Endodermal cell (in vitro differentiated cells): ENCODE measurements at regions not wholly inside any gene's neighbourhood (a gene's known extent, or its start where the extent isn't known, plus 50 kb on each side); places are given as distances from the start of the nearest gene placed in this dataset.

Experiments used
- DNase-seq: peaks from one replicate; pipeline ENCODE4 v3.0.0-alpha.2; 2017
- H3K27ac ChIP-seq: 2 replicates; pipeline ENCODE4 v1.5.1; 2013; ENCODE audit warnings: mild to moderate bottlenecking, low read depth, low read length, moderate library complexity
- H3K27me3 ChIP-seq: 2 replicates; pipeline ENCODE4 v1.6.1; 2013; ENCODE audit warnings: mild to moderate bottlenecking, low read length, moderate library complexity; ENCODE audit not compliant: insufficient read depth, control insufficient read depth, poor library complexity, severe bottlenecking
- H3K36me3 ChIP-seq: 2 replicates; pipeline ENCODE4 v1.7.0; 2013; ENCODE audit warnings: mild to moderate bottlenecking, low read length, moderate library complexity; ENCODE audit not compliant: control insufficient read depth, insufficient read depth
- H3K4me1 ChIP-seq: one replicate; pipeline ENCODE4 v1.7.0; 2013; ENCODE audit warnings: low read length; ENCODE audit not compliant: control insufficient read depth, insufficient read depth
- H3K4me3 ChIP-seq: 2 replicates; pipeline ENCODE4 v1.5.1; 2013; ENCODE audit warnings: mild to moderate bottlenecking, low read length, moderate library complexity
- H3K9ac ChIP-seq: 2 replicates; pipeline ENCODE4 v1.6.1; 2013; ENCODE audit warnings: mild to moderate bottlenecking, low read length, moderate library complexity; ENCODE audit not compliant: poor library complexity, severe bottlenecking; ENCODE audit errors: extremely low read depth
- H3K9me3 ChIP-seq: 2 replicates; pipeline ENCODE4 v1.6.1; 2013; ENCODE audit warnings: mild to moderate bottlenecking, low read length, moderate library complexity; ENCODE audit not compliant: control insufficient read depth
- H3K27ac Mint-ChIP-seq: 2 replicates; pipeline ENCODE4 v1.8.0; 2020; ENCODE audit warnings: mixed read lengths
- H3K27me3 Mint-ChIP-seq: 2 replicates; pipeline ENCODE4 v1.8.0; 2021; ENCODE audit warnings: mild to moderate bottlenecking, mixed read lengths; ENCODE audit not compliant: insufficient read depth
- H3K36me3 Mint-ChIP-seq: 2 replicates; pipeline ENCODE4 v1.8.0; 2020; ENCODE audit warnings: low read depth, mixed read lengths
- H3K4me1 Mint-ChIP-seq: 2 replicates; pipeline ENCODE4 v1.8.0; 2020; ENCODE audit warnings: mixed read lengths
- H3K4me3 Mint-ChIP-seq: 2 replicates; pipeline ENCODE4 v1.8.0; 2020; ENCODE audit warnings: mild to moderate bottlenecking, moderate library complexity, mixed read lengths
- H3K9me3 Mint-ChIP-seq: 2 replicates; pipeline ENCODE4 v1.8.0; 2020; ENCODE audit warnings: mild to moderate bottlenecking, mixed read lengths
- whole genome bisulfite sequencing, 2 experiments: methylation state at CpG; one replicate each; pipeline versions ENCODE4 v1.1.5 to v1.1.7; 2013; ENCODE audit warnings: missing lambda C conversion rate in 2 of 2, mixed read lengths in 1 of 2; ENCODE audit not compliant: insufficient coverage in 1 of 2, insufficient read length in 1 of 2; 5-methylcytosine and 5-hydroxymethylcytosine counted together
- TF ChIP-seq, protein P1 (sequence below): fragments of 200-600 bp; sonication (generic); conservative IDR thresholded peaks from 2 replicates; pipeline ENCODE4 v1.5.0; 2021; ENCODE audit warnings: antibody characterized with exemption, mild to moderate bottlenecking

DNA sequence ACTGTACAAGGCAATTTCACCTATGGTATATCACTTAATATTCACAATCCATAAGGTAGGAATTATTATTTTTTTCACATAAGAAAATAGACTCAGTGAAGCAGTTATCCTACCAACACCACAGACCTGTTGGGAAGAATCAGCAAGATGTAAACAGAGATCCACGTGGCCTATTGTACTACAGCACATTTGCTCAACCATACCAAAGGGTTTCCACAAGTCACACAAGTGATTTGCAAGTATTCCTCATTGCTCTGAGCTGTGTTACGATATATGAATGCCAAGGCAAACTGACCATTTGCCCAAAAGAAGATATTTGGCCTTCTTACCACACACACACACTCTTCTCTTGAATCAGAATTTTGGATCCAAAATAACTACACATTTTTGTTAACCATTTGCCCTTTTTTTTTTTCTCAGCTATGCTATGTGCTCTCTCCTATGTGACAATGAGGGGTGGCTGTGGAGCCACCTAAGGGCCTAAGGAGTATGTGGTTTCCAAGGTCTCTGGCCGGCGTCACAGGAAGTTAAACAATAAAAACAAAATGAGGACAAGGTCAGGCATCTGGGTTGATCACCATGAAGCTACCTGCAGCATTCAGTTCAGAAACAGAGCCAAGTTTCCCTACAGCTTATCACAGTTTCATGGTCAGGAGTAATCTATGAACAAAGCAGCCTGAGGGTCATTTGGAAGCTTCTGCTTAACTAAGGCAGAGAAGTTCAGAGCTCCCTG lies 171.0 kb upstream of the FREM1 start:
- Histone ChIP-seq H3K27ac (no peak overlapping the region), H3K4me3 (no peak overlapping the region), H3K27me3 (no peaks in the 10 kb centered on the region), H3K36me3 (no peaks in the 10 kb centered on the region), H3K9ac (no peak overlapping the region), H3K4me1 (peaks cover 6% of the 10 kb centered on the region), H3K9me3 (no peaks in the 10 kb centered on the region)
- Mint-ChIP-seq H3K36me3 (no peaks in the 10 kb centered on the region), H3K27ac (no peak overlapping the region), H3K4me1 (peaks cover 8% of the 10 kb centered on the region), H3K9me3 (no peaks in the 10 kb centered on the region), H3K4me3 (no peak overlapping the region), H3K27me3 (no peaks in the 10 kb centered on the region)
- whole genome bisulfite sequencing, 2 experiments = 72 to 91% methylated on average over 2 to 4 of the region's 4 CpGs
- TF ChIP-seq, protein P1, sequence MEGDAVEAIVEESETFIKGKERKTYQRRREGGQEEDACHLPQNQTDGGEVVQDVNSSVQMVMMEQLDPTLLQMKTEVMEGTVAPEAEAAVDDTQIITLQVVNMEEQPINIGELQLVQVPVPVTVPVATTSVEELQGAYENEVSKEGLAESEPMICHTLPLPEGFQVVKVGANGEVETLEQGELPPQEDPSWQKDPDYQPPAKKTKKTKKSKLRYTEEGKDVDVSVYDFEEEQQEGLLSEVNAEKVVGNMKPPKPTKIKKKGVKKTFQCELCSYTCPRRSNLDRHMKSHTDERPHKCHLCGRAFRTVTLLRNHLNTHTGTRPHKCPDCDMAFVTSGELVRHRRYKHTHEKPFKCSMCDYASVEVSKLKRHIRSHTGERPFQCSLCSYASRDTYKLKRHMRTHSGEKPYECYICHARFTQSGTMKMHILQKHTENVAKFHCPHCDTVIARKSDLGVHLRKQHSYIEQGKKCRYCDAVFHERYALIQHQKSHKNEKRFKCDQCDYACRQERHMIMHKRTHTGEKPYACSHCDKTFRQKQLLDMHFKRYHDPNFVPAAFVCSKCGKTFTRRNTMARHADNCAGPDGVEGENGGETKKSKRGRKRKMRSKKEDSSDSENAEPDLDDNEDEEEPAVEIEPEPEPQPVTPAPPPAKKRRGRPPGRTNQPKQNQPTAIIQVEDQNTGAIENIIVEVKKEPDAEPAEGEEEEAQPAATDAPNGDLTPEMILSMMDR = no peak
- DNase-seq = no peak

GRCh38 chr9:15080401-15080800 lies 170.2 kb upstream of the FREM1 start:
- Mint-ChIP-seq H3K27me3 (no peaks in the 10 kb centered on the region), H3K4me1 (peaks cover 14% of the 10 kb centered on the region), H3K36me3 (no peaks in the 10 kb centered on the region), H3K4me3 (no peak overlapping the region), H3K9me3 (peaks cover under 1% of the 10 kb centered on the region), H3K27ac (no peak overlapping the region)
- Histone ChIP-seq H3K4me3 (no peak overlapping the region), H3K27me3 (no peaks in the 10 kb centered on the region), H3K27ac (no peak overlapping the region), H3K4me1 (peaks cover 6% of the 10 kb centered on the region), H3K9me3 (peaks cover 1% of the 10 kb centered on the region), H3K9ac (no peak overlapping the region), H3K36me3 (no peaks in the 10 kb centered on the region)
- TF ChIP-seq, protein P1 = no peak
- no peak for DNase-seq
- WGBS, 2 experiments = 81 to 92% methylated on average over 2 to 3 of the region's 3 CpGs

DNA sequence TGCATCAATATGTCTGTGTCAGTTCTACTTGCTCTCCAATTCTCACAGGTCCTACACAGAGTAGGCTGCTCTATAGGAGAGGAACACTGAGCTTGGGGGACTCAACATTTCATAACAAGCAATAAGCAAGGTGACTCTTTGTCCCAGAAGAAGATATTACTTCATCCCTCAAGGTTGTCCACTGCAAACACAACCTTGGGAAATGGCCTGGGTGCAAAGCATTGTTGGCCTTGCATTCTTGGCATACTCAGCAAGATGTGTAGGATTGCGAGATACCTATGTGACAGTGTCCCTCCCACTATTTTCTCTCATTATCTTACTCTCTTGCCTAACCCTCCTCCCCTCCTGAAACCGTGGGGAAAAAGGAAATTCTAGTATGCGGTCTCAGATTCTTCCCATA lies 169.8 kb upstream of the FREM1 start:
- 83 to 89% methylated on average over 1 to 3 of the region's 3 CpGs for WGBS, 2 experiments
- Histone ChIP-seq H3K9ac (no peak overlapping the region), H3K27me3 (no peaks in the 10 kb centered on the region), H3K9me3 (peaks cover 5% of the 10 kb centered on the region), H3K4me3 (no peak overlapping the region), H3K36me3 (no peaks in the 10 kb centered on the region), H3K4me1 (peaks cover 6% of the 10 kb centered on the region), H3K27ac (no peak overlapping the region)
- DNase-seq = peak; percentile 50
- Mint-ChIP-seq H3K27ac (no peak overlapping the region), H3K4me1 (peaks cover 14% of the 10 kb centered on the region), H3K36me3 (no peaks in the 10 kb centered on the region), H3K9me3 (peaks cover 3% of the 10 kb centered on the region), H3K27me3 (no peaks in the 10 kb centered on the region), H3K4me3 (no peak overlapping the region)
- TF ChIP-seq, protein P1 = no peak
